GM12878 (cell line): ENCODE measurements at regions not wholly inside any gene's neighbourhood (a gene's known extent, or its start where the extent isn't known, plus 50 kb on each side); places are given as distances from the start of the nearest gene placed in this dataset.

Source experiments
- ATAC-seq: fragments of 200-7000 bp; cut with Tn5 transposase; 3 replicates; pipeline ENCODE4 v1.9.1; 2020; ENCODE audit warnings: mild to moderate bottlenecking, moderate library complexity
- BruUV-seq: library from RNA; stranded (reverse); fragments of 400-500 nt; replicated peaks from 2 replicates; lab custom pipeline; 2021; lab: Mats Ljungman, UMichigan
- CTCF ChIA-PET: fragments of 300-600 bp; sonication (Branson Sonifier 250); formaldehyde crosslinking; extraction: SDS; loops from one replicate; lab custom pipeline; 2021; ENCODE audit warnings: inconsistent platforms; lab: Yijun Ruan, JAX
- POLR2A ChIA-PET: fragments of 350-600 bp; formaldehyde crosslinking; extraction: SDS; loops from one replicate; lab custom pipeline; 2021; ENCODE audit warnings: inconsistent platforms; lab: Charles Lee
- RAD21 ChIA-PET: fragments of 300-600 bp; sonication (Branson Sonifier 250); formaldehyde crosslinking; loops from one replicate; lab custom pipeline; 2023; ENCODE audit warnings: antibody characterized with exemption; ENCODE audit not compliant: unreplicated experiment; lab: Charles Lee
- SMC1A ChIA-PET: fragments of 300-600 bp; sonication (Branson Sonifier 250); formaldehyde crosslinking; loops from one replicate; lab custom pipeline; 2023; ENCODE audit not compliant: unreplicated experiment, uncharacterized antibody; lab: Charles Lee
- DNase-seq: peaks from one replicate; pipeline ENCODE4 v3.0.0-alpha.2; 2011; ENCODE audit warnings: low read depth, low spot score
- FAIRE-seq: peaks from 3 replicates; lab custom pipeline; 2011; peaks lifted over from hg19 to GRCh38; lab: Jason Lieb, UNC
- H2AFZ ChIP-seq: 2 replicates; pipeline ENCODE4 v1.6.0; 2011; ENCODE audit warnings: low read depth, low read length, control low read depth; ENCODE audit not compliant: control insufficient read depth
- H3K27ac ChIP-seq: 2 replicates; pipeline ENCODE4 v1.5.1; 2011; ENCODE audit warnings: control low read depth; ENCODE audit not compliant: control insufficient read depth, insufficient read depth
- H3K27me3 ChIP-seq, 2 experiments: replicated peaks in 1 of 2; 2 replicates each; pipeline versions ENCODE4 v1.6.0 to v1.6.1; 2011; ENCODE audit warnings: low read length in 1 of 2; ENCODE audit not compliant: control insufficient read depth in 2 of 2, insufficient read depth in 2 of 2
- H3K36me3 ChIP-seq, 2 experiments: 2 replicates each; pipeline ENCODE4 v1.5.1; 2011; ENCODE audit warnings: low read length in 1 of 2; ENCODE audit not compliant: control insufficient read depth in 2 of 2, insufficient read depth in 2 of 2
- H3K4me1 ChIP-seq: 2 replicates; pipeline ENCODE4 v1.6.1; 2011; ENCODE audit warnings: mild to moderate bottlenecking, low read length, moderate library complexity, mixed read lengths; ENCODE audit not compliant: control insufficient read depth, insufficient read depth
- H3K4me2 ChIP-seq: 2 replicates; pipeline ENCODE4 v1.6.0; 2011; ENCODE audit warnings: control low read depth; ENCODE audit not compliant: control insufficient read depth, insufficient read depth
- H3K4me3 ChIP-seq: fragments of 200-600 bp; sonication (generic); 2 replicates; pipeline ENCODE4 v1.5.1; 2016
- H3K79me2 ChIP-seq: 2 replicates; pipeline ENCODE4 v1.6.0; 2011; ENCODE audit warnings: low read length; ENCODE audit not compliant: control insufficient read depth, insufficient read depth
- H3K9ac ChIP-seq: 2 replicates; pipeline ENCODE4 v1.8.0; 2011; ENCODE audit warnings: low read length, control low read depth, mixed read lengths; ENCODE audit not compliant: control insufficient read depth, insufficient read depth
- H3K9me3 ChIP-seq: replicated peaks from 3 replicates; pipeline ENCODE4 v1.5.1; 2011; ENCODE audit warnings: mild to moderate bottlenecking, low read length; ENCODE audit not compliant: control insufficient read depth, insufficient read depth
- H4K20me1 ChIP-seq: 2 replicates; pipeline ENCODE4 v1.6.0; 2011; ENCODE audit not compliant: control insufficient read depth, insufficient read depth
- CBFB ChIP-seq: IDR thresholded peaks from 2 replicates; pipeline ENCODE4 v1.6.1; 2016; ENCODE audit warnings: antibody characterized with exemption, low read depth
- CBX3 ChIP-seq: fragments of 200-600 bp; sonication (generic); IDR thresholded peaks from 2 replicates; pipeline ENCODE4 v1.6.1; 2016; ENCODE audit warnings: low read depth, borderline replicate concordance
- DPF2 ChIP-seq: fragments of 450-650 bp; IDR thresholded peaks from 2 replicates; pipeline ENCODE4 v1.6.1; 2017; ENCODE audit warnings: mild to moderate bottlenecking
- EED ChIP-seq: sonication (generic); IDR thresholded peaks from 2 replicates; pipeline ENCODE4 v1.6.1; 2016; ENCODE audit warnings: antibody characterized with exemption, low read depth
- ESRRA ChIP-seq: IDR thresholded peaks from 2 replicates; pipeline ENCODE4 v1.6.1; 2012; ENCODE audit warnings: mild to moderate bottlenecking, low read length, improper control_type of control experiment
- FOS ChIP-seq: IDR thresholded peaks from 3 replicates; pipeline ENCODE4 v1.6.1; 2011; ENCODE audit warnings: borderline replicate concordance; ENCODE audit not compliant: insufficient read length; ENCODE audit errors: extremely low read depth
- HCFC1 ChIP-seq: fragments of 150-350 bp; IDR thresholded peaks from 2 replicates; pipeline ENCODE4 v1.6.1; 2014; ENCODE audit warnings: low read length
- HSF1 ChIP-seq: fragments of 150-350 bp; IDR thresholded peaks from 2 replicates; pipeline ENCODE4 v1.6.1; 2014; ENCODE audit warnings: mild to moderate bottlenecking, low read depth, low read length
- IRF3 ChIP-seq: fragments of 450-650 bp; IDR thresholded peaks from 2 replicates; pipeline ENCODE4 v1.6.1; 2014; ENCODE audit warnings: mild to moderate bottlenecking
- KAT2A ChIP-seq: conservative IDR thresholded peaks from 2 replicates; pipeline ENCODE4 v1.6.1; 2011; ENCODE audit warnings: low read depth, low read length; ENCODE audit not compliant: control insufficient read depth
- MYC ChIP-seq: IDR thresholded peaks from 2 replicates; pipeline ENCODE4 v1.6.1; 2011; ENCODE audit warnings: mild to moderate bottlenecking, low read length, moderate library complexity, inconsistent platforms; ENCODE audit not compliant: insufficient read depth, insufficient replicate concordance, insufficient read length, severe bottlenecking
- NFXL1 ChIP-seq: fragments of 450-650 bp; IDR thresholded peaks from 2 replicates; pipeline ENCODE4 v1.6.1; 2017; ENCODE audit warnings: antibody characterized with exemption, mild to moderate bottlenecking, borderline replicate concordance
- NFYA ChIP-seq: IDR thresholded peaks from 2 replicates; pipeline ENCODE4 v1.6.1; 2011; ENCODE audit warnings: low read depth, mild to moderate bottlenecking, low read length, improper control_type of control experiment, borderline replicate concordance
- PML ChIP-seq: IDR thresholded peaks from 2 replicates; pipeline ENCODE4 v1.6.1; 2012; ENCODE audit warnings: low read length, inconsistent platforms
- POLR2A ChIP-seq: IDR thresholded peaks from 2 replicates; pipeline ENCODE4 v1.6.1; 2011; ENCODE audit warnings: low read depth, mild to moderate bottlenecking, low read length
- RB1 ChIP-seq: fragments of 450-650 bp; formaldehyde crosslinking; IDR thresholded peaks from 2 replicates; pipeline ENCODE4 v1.6.1; 2017; ENCODE audit warnings: mild to moderate bottlenecking, borderline replicate concordance
- SKIL ChIP-seq: fragments of 450-650 bp; IDR thresholded peaks from 2 replicates; pipeline ENCODE4 v1.6.1; 2017; ENCODE audit warnings: mild to moderate bottlenecking, low read depth, inconsistent platforms; ENCODE audit not compliant: poor library complexity, severe bottlenecking
- SMC3 ChIP-seq: IDR thresholded peaks from 2 replicates; pipeline ENCODE4 v1.6.1; 2011; ENCODE audit warnings: low read length, improper control_type of control experiment, borderline replicate concordance
- TARDBP ChIP-seq: IDR thresholded peaks from 2 replicates; pipeline ENCODE4 v1.6.1; 2016; ENCODE audit warnings: borderline replicate concordance
- WGBS: methylation state at CpG from one replicate; pipeline ENCODE4 v1.1.6; 2016; ENCODE audit warnings: low lambda C conversion rate; ENCODE audit not compliant: insufficient replicate concordance, insufficient coverage; ENCODE audit errors: missing lambda C conversion rate; 5-methylcytosine and 5-hydroxymethylcytosine counted together
- in situ Hi-C: fragments of 300-500 bp; cut with MboI; formaldehyde crosslinking; loops from 9 replicates; pipeline ENCODE4 v1.14.3; 2018; ENCODE audit warnings: mixed read lengths
- intact Hi-C: fragments of 100-400 bp; cut with micrococcal nuclease; formaldehyde crosslinking; loops from one replicate; pipeline ENCODE4 v1.14.2; 2022; ENCODE audit not compliant: unreplicated experiment

GRCh38 chr14:101109981-101110728 is 206.6 kb upstream of the RTL1 start (continued):
- TF ChIP-seq SKIL: no peak

- BruUV-seq: no TSS peak
- Histone ChIP-seq H4K20me1 (no peaks in the 10 kb centered on the region), H3K4me2 (no peak overlapping the region), H3K27ac (no peak overlapping the region), H3K79me2 (no peaks in the 10 kb centered on the region), H3K4me1 (no peaks in the 10 kb centered on the region), H2AFZ (no peak overlapping the region), H3K36me3 (no peaks in the 10 kb centered on the region), H3K9ac (no peak overlapping the region), H3K27me3 (no peaks in the 10 kb centered on the region), H3K4me3 (no peak overlapping the region), H3K9me3 (no peaks in the 10 kb centered on the region)
- SMC1A ChIA-PET: no interaction called here
- ATAC-seq (no peak), FAIRE-seq (no peak), DNase-seq (no peak)
- POLR2A ChIA-PET: no interaction called here
- WGBS: 32% methylated on average over 22 of the region's 22 CpGs
- RAD21 ChIA-PET: no interaction called here
- intact Hi-C loops (no loop called here), in situ Hi-C loops (no loop called here)
- CTCF ChIA-PET: no interaction called here
- no peak for TF ChIP-seq IRF3
- no peak for TF ChIP-seq TARDBP
- TF ChIP-seq POLR2A: no peak
- no peak for TF ChIP-seq CBFB
- no peak for TF ChIP-seq EED
- TF ChIP-seq RB1: no peak
- TF ChIP-seq HCFC1: no peak
- no peak for TF ChIP-seq PML
- TF ChIP-seq ESRRA: no peak
- no peak for TF ChIP-seq NFYA
- TF ChIP-seq DPF2: no peak
- no peak for TF ChIP-seq NFXL1
- no peak for TF ChIP-seq SMC3
- no peak for TF ChIP-seq HSF1
- no peak for TF ChIP-seq MYC
- no peak for TF ChIP-seq CBX3
- TF ChIP-seq FOS: no peak
- TF ChIP-seq KAT2A: no peak
- TF ChIP-seq, all 136 proteins: peak for 0
Measured at GRCh38 chr14:101110729-101111619, 207.5 kb upstream of the RTL1 start.
